ENCODE measurements at regions not wholly inside any gene's neighbourhood (a gene's known extent, or its start where the extent isn't known, plus 50 kb on each side); places are given as distances from the start of the nearest gene placed in this dataset.

GRCh38 chr12:58225203-58225877 is 284.0 kb downstream of the ATP23 start:
- H3K36me3 Mint-ChIP-seq, result no peaks in the 10 kb centered on the region
- no peak for TF ChIP-seq CTCF (conservative IDR thresholded peaks at IDR 0.05)
- DNase-seq (ENCODE audit: extremely low spot score, unreplicated experiment), result no peak

GRCh38 chr12:58233886-58234285 is 292.5 kb downstream of the ATP23 start:
- no peak for TF ChIP-seq CTCF (conservative IDR thresholded peaks at IDR 0.05)
- DNase-seq (ENCODE audit: extremely low spot score, unreplicated experiment), result no peak
- Mint-ChIP-seq H3K36me3 (no peaks in the 10 kb centered on the region), H3K4me3 (no peak overlapping the region), H3K4me1 (ENCODE audit: unreplicated experiment) (no peaks in the 10 kb centered on the region), H3K9me3 (peaks cover 3% of the 10 kb centered on the region), H3K27me3 (peaks cover 23% of the 10 kb centered on the region), H3K27ac (no peak overlapping the region)

More at GRCh38 chr12:58225203-58225877, 284.0 kb downstream of the ATP23 start:
- no peak overlapping the region for H3K4me3 Mint-ChIP-seq
- no peaks in the 10 kb centered on the region for H3K4me1 Mint-ChIP-seq (ENCODE audit: unreplicated experiment)
- H3K9me3 Mint-ChIP-seq, result peaks cover 3% of the 10 kb centered on the region
- H3K27ac Mint-ChIP-seq, result no peak overlapping the region
- peaks cover 12% of the 10 kb centered on the region for H3K27me3 Mint-ChIP-seq

GRCh38 chr12:58238411-58238810 is 297.0 kb downstream of the ATP23 start:
- Mint-ChIP-seq H3K4me1 (ENCODE audit: unreplicated experiment) (no peaks in the 10 kb centered on the region), H3K27ac (no peak overlapping the region), H3K9me3 (peaks cover 3% of the 10 kb centered on the region), H3K36me3 (no peaks in the 10 kb centered on the region), H3K4me3 (no peak overlapping the region), H3K27me3 (peaks cover 34% of the 10 kb centered on the region)
- DNase-seq (ENCODE audit: extremely low spot score, unreplicated experiment), result no peak
- TF ChIP-seq CTCF (conservative IDR thresholded peaks at IDR 0.05), result no peak

GRCh38 chr12:58241099-58241498 is 299.7 kb downstream of the ATP23 start:
- no peak for DNase-seq (ENCODE audit: extremely low spot score, unreplicated experiment)
- H3K9me3 Mint-ChIP-seq, result no peaks in the 10 kb centered on the region
- H3K4me3 Mint-ChIP-seq, result no peak overlapping the region
- no peak for TF ChIP-seq CTCF (conservative IDR thresholded peaks at IDR 0.05)
- no peak overlapping the region for H3K27ac Mint-ChIP-seq
- H3K36me3 Mint-ChIP-seq, result no peaks in the 10 kb centered on the region
- H3K4me1 Mint-ChIP-seq (ENCODE audit: unreplicated experiment), result no peaks in the 10 kb centered on the region
- peaks cover 31% of the 10 kb centered on the region for H3K27me3 Mint-ChIP-seq

- no peak for TF ChIP-seq CTCF (conservative IDR thresholded peaks at IDR 0.05)
- Mint-ChIP-seq H3K36me3 (no peaks in the 10 kb centered on the region), H3K27ac (no peak overlapping the region), H3K4me3 (no peak overlapping the region), H3K27me3 (peaks cover 19% of the 10 kb centered on the region), H3K4me1 (ENCODE audit: unreplicated experiment) (no peaks in the 10 kb centered on the region), H3K9me3 (peaks cover 4% of the 10 kb centered on the region)
- no peak for DNase-seq (ENCODE audit: extremely low spot score, unreplicated experiment)
Measured at GRCh38 chr12:58242796-58243630, 301.6 kb downstream of the ATP23 start.

Measured in type B pancreatic cell (in vitro differentiated cells).